Activated B cell treated with CpG ODN at 0.5 μM for 24 hours (primary cell): ENCODE measurements at regions not wholly inside any gene's neighbourhood (a gene's known extent, or its start where the extent isn't known, plus 50 kb on each side); places are given as distances from the start of the nearest gene placed in this dataset.
A peak's percentile ranks its signal among the peaks of the same experiment; 100 is the strongest.

Experiments
- ATAC-seq: fragments of 200-7000 bp; cut with Tn5 transposase; one replicate; pipeline ENCODE4 v1.10.0; 2021; ENCODE audit warnings: low read depth, mild to moderate bottlenecking, moderate library complexity
- CTCF ChIA-PET: fragments of 350-600 bp; sonication (Branson Sonifier 250); formaldehyde crosslinking; loops from one replicate; lab custom pipeline; 2021; ENCODE audit warnings: antibody characterized with exemption; lab: Charles Lee
- POLR2A ChIA-PET: fragments of 350-600 bp; sonication (Branson Sonifier 250); formaldehyde crosslinking; loops from one replicate; lab custom pipeline; 2021; ENCODE audit warnings: antibody characterized with exemption; lab: Charles Lee
- DNase-seq: peaks from one replicate; pipeline ENCODE4 v3.0.0; 2022
- H3K27ac Mint-ChIP-seq: one replicate; pipeline ENCODE4 v1.8.0; 2020; ENCODE audit warnings: mixed read lengths
- H3K27me3 Mint-ChIP-seq: one replicate; pipeline ENCODE4 v1.8.0; 2021; ENCODE audit warnings: mixed read lengths
- H3K36me3 Mint-ChIP-seq: one replicate; pipeline ENCODE4 v1.8.0; 2021; ENCODE audit warnings: low read depth, mixed read lengths
- H3K4me1 Mint-ChIP-seq: one replicate; pipeline ENCODE4 v1.8.0; 2021; ENCODE audit warnings: mixed read lengths
- H3K4me3 Mint-ChIP-seq: one replicate; pipeline ENCODE4 v1.8.0; 2020; ENCODE audit warnings: mild to moderate bottlenecking, mixed read lengths
- H3K9me3 Mint-ChIP-seq: one replicate; pipeline ENCODE4 v1.8.0; 2020; ENCODE audit warnings: mixed read lengths
- intact Hi-C: fragments of 100-400 bp; cut with micrococcal nuclease; formaldehyde crosslinking; loops from one replicate; pipeline ENCODE4 v1.15.1; 2024
- TF ChIP-seq, protein P1 (sequence below): fragments of 200-600 bp; IDR thresholded peaks from one replicate; pipeline ENCODE4 v1.8.0; 2022; ENCODE audit warnings: antibody characterized with exemption, mild to moderate bottlenecking

DNA sequence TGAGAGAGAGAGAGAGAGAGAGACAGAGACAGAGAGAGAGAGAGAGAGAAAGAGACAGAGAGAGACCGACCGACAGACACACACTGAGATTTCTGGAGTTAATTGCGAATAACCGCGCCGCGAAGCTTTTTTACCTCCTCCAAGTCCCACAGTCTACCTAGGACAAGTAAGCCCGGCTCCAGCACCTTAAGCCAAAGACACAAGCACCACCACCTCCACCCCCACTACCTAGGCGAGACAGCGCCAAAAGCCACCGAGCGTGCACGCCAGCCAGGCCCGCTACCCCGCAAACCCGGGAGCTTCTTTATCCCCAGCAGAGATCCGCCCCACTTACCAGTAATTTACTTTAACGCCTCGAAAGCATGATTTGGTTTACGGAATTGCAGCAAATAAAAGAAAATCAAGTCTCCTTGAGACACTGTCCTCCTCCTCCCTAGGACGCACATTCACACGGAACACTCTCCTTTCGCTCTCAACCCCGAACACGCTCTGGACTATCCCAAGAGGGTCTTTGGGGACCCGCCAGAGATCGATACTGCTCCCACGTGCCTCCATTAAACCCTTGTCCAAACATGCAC is 649.6 kb upstream of the DIPK2B start:
- intact Hi-C loops = no loop called here
- no peak for DNase-seq
- H3K4me1 Mint-ChIP-seq = peaks cover 21% of the 10 kb centered on the region
- peak; percentile 45 for ATAC-seq
- TF ChIP-seq, protein P1, sequence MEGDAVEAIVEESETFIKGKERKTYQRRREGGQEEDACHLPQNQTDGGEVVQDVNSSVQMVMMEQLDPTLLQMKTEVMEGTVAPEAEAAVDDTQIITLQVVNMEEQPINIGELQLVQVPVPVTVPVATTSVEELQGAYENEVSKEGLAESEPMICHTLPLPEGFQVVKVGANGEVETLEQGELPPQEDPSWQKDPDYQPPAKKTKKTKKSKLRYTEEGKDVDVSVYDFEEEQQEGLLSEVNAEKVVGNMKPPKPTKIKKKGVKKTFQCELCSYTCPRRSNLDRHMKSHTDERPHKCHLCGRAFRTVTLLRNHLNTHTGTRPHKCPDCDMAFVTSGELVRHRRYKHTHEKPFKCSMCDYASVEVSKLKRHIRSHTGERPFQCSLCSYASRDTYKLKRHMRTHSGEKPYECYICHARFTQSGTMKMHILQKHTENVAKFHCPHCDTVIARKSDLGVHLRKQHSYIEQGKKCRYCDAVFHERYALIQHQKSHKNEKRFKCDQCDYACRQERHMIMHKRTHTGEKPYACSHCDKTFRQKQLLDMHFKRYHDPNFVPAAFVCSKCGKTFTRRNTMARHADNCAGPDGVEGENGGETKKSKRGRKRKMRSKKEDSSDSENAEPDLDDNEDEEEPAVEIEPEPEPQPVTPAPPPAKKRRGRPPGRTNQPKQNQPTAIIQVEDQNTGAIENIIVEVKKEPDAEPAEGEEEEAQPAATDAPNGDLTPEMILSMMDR = no peak
- H3K4me3 Mint-ChIP-seq = peak overlapping the region; percentile 87
- ChIA-PET CTCF (interaction anchor here (1.5 kb wide), 1 partner anchor 80 kb away, joined by 5 read pairs; no protein-coding TSS in a partner anchor), POLR2A (no interaction called here)
- H3K36me3 Mint-ChIP-seq = no peaks in the 10 kb centered on the region
- H3K27me3 Mint-ChIP-seq = peaks cover 9% of the 10 kb centered on the region
- H3K27ac Mint-ChIP-seq = no peak overlapping the region
- no peaks in the 10 kb centered on the region for H3K9me3 Mint-ChIP-seq

- TF ChIP-seq, protein P1 = no peak
- no peak overlapping the region for H3K27ac Mint-ChIP-seq
- DNase-seq (no peak), ATAC-seq (no peak)
- ChIA-PET CTCF (interaction anchor here (1.0 to 1.5 kb wide), 5 partner anchors 8 to 559 kb away, joined by 3 to 7 read pairs (median 3); no protein-coding TSS in a partner anchor), POLR2A (no interaction called here)
- peaks cover 7% of the 10 kb centered on the region for H3K27me3 Mint-ChIP-seq
- H3K9me3 Mint-ChIP-seq = no peaks in the 10 kb centered on the region
- no peaks in the 10 kb centered on the region for H3K36me3 Mint-ChIP-seq
- H3K4me1 Mint-ChIP-seq = peaks cover 21% of the 10 kb centered on the region
- peak overlapping the region; percentile 69 for H3K4me3 Mint-ChIP-seq
- intact Hi-C loops = no loop called here
Observed at GRCh38 chrX:45849261-45849862, 648.7 kb upstream of the DIPK2B start.

DNA sequence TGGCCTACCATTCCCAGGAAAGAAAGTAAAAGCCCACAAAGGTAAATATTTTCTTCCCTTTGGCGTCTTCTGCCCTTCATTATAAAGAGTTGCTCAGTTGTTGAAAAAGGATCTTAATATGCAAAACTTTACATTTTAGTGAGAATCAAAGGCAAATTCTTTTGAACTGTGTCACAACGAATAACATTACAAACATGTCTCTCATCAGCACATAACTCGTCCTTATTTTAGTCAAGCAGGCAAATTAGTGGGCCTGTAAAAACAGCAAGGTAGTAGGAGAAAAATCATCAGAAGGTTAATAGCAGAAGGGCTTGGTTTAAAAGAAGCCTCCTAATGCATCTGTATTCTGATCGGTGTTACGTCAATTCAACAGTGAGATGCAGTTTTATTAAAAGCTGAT is 647.3 kb upstream of the DIPK2B start:
- Mint-ChIP-seq H3K36me3 (no peaks in the 10 kb centered on the region), H3K27me3 (peaks cover 5% of the 10 kb centered on the region), H3K4me1 (peaks cover 21% of the 10 kb centered on the region), H3K9me3 (no peaks in the 10 kb centered on the region), H3K27ac (no peak overlapping the region), H3K4me3 (no peak overlapping the region)
- no peak for ATAC-seq
- TF ChIP-seq, protein P1 = no peak
- intact Hi-C loops = no loop called here
- POLR2A ChIA-PET = no interaction called here
- no peak for DNase-seq
- CTCF ChIA-PET = interaction anchor here (1.0 to 1.3 kb wide), 2 partner anchors 41 to 333 kb away, joined by 4 to 6 read pairs; no protein-coding TSS in a partner anchor

DNA sequence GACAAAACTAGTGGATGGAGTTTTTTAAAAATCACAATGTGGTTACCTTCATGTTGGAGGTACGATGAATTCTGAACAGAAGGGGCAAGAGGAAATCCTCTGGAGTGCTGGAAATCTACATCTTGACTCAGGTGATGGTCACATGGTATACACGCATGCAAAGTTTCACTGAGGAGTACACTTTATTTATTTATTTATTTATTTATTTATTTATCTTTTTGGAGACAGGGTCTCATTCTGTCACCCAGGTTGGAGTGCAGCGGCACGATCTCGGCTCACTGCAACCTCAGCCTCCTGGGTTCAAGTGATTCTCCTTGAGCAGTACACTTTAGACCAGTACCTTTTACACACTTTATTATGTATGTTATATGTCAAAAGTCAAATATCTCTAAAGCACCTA is 645.7 kb upstream of the DIPK2B start:
- Mint-ChIP-seq H3K27ac (no peak overlapping the region), H3K9me3 (no peaks in the 10 kb centered on the region), H3K4me3 (no peak overlapping the region), H3K4me1 (peaks cover 18% of the 10 kb centered on the region), H3K27me3 (peaks cover 5% of the 10 kb centered on the region), H3K36me3 (no peaks in the 10 kb centered on the region)
- DNase-seq = no peak
- CTCF ChIA-PET = interaction anchor here (1.3 to 1.7 kb wide), 2 partner anchors 331 kb away, joined by 5 to 6 read pairs; no protein-coding TSS in a partner anchor
- intact Hi-C loops = no loop called here
- no peak for ATAC-seq
- POLR2A ChIA-PET = no interaction called here
- TF ChIP-seq, protein P1 = no peak

DNA sequence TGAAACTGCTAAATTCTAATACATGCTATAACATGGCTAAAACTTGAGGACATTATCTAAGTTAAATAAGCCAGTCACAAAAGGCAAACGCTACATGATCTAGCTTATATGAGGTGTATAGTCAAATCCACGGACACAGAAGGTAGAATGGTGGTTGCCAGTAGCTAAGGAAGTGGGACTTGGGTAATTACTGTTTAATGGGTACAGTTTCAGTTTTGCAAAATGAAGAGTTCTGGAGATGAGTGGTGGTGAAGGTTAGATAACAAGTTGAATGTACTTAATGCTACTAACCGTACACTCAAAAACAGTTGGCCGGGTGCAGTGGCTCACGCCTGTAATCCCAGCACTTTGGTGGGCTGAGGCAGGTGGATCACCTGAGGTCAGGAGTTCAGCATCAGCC is 644.5 kb upstream of the DIPK2B start:
- Mint-ChIP-seq H3K4me3 (no peak overlapping the region), H3K27ac (no peak overlapping the region), H3K27me3 (peaks cover under 1% of the 10 kb centered on the region), H3K36me3 (no peaks in the 10 kb centered on the region), H3K9me3 (no peaks in the 10 kb centered on the region), H3K4me1 (peaks cover 11% of the 10 kb centered on the region)
- ATAC-seq (no peak), DNase-seq (no peak)
- ChIA-PET POLR2A (no interaction called here), CTCF (interaction anchor here (1.7 kb wide), 1 partner anchor 330 kb away, joined by 5 read pairs; no protein-coding TSS in a partner anchor)
- intact Hi-C loops = no loop called here
- TF ChIP-seq, protein P1 = no peak
